ENCODE measurements at regions not wholly inside any gene's neighbourhood (a gene's known extent, or its start where the extent isn't known, plus 50 kb on each side); places are given as distances from the start of the nearest gene placed in this dataset.

- Histone ChIP-seq H3K9me3 (no peaks in the 10 kb centered on the region), H3K4me3 (no peak overlapping the region), H3K4me1 (ENCODE audit: insufficient read depth) (peaks cover 1% of the 10 kb centered on the region), H3K27me3 (no peaks in the 10 kb centered on the region), H3K36me3 (no peaks in the 10 kb centered on the region), H3K27ac (no peak overlapping the region)
- 91 to 93% (median 92%) methylated on average over 13 of the region's 13 CpGs for WGBS, 3 donors
- TF ChIP-seq EP300 (IDR thresholded peaks at IDR 0.05) (no peak), POLR2A (IDR thresholded peaks at IDR 0.05) (no peak), CTCF (IDR thresholded peaks at IDR 0.05) (no peak)
- peak in 1 of 5 donors; percentile 6 for DNase-seq
- intact Hi-C loops (cut with DNase I), result no loop called here
These were observed 154.4 kb upstream of the TWIST2 start for GRCh38 chr2:238693337-238694093.

- Histone ChIP-seq H3K27ac (no peak overlapping the region), H3K4me3 (no peak overlapping the region), H3K9me3 (no peaks in the 10 kb centered on the region), H3K27me3 (no peaks in the 10 kb centered on the region), H3K4me1 (ENCODE audit: insufficient read depth) (peaks cover 6% of the 10 kb centered on the region), H3K36me3 (no peaks in the 10 kb centered on the region)
- DNase-seq, result no peak
- intact Hi-C loops (cut with DNase I), result no loop called here
- WGBS, 3 donors, result 86 to 92% (median 91%) methylated on average over 8 of the region's 8 CpGs
- TF ChIP-seq CTCF (IDR thresholded peaks at IDR 0.05), result no peak
- TF ChIP-seq EP300 (IDR thresholded peaks at IDR 0.05), result no peak
- TF ChIP-seq POLR2A (IDR thresholded peaks at IDR 0.05), result no peak
These were observed 153.6 kb upstream of the TWIST2 start for GRCh38 chr2:238694136-238694755.

- no peak overlapping the region for H3K27ac ChIP-seq
- intact Hi-C loops (cut with DNase I), result no loop called here
- WGBS, 3 donors, result 82 to 90% (median 85%) methylated on average over 6 of the region's 6 CpGs
- no peak for DNase-seq
- H3K4me1 ChIP-seq (ENCODE audit: insufficient read depth), result peaks cover 6% of the 10 kb centered on the region
- H3K27me3 ChIP-seq, result no peaks in the 10 kb centered on the region
- H3K9me3 ChIP-seq, result no peaks in the 10 kb centered on the region
- TF ChIP-seq POLR2A (IDR thresholded peaks at IDR 0.05) (no peak), CTCF (IDR thresholded peaks at IDR 0.05) (no peak), EP300 (IDR thresholded peaks at IDR 0.05) (no peak)
- no peak overlapping the region for H3K4me3 ChIP-seq
- no peaks in the 10 kb centered on the region for H3K36me3 ChIP-seq
These were observed 153.0 kb upstream of the TWIST2 start for GRCh38 chr2:238694922-238695321.

GRCh38 chr2:238695538-238695937 lies 152.3 kb upstream of the TWIST2 start:
- Histone ChIP-seq H3K27ac (no peak overlapping the region), H3K4me3 (no peak overlapping the region), H3K4me1 (ENCODE audit: insufficient read depth) (peaks cover 6% of the 10 kb centered on the region), H3K27me3 (no peaks in the 10 kb centered on the region), H3K9me3 (no peaks in the 10 kb centered on the region), H3K36me3 (no peaks in the 10 kb centered on the region)
- DNase-seq, result peak in 1 of 5 donors; percentile 70
- 11 to 25% (median 23%) methylated on average over 4 of the region's 4 CpGs for WGBS, 3 donors
- intact Hi-C loops (cut with DNase I), result no loop called here
- TF ChIP-seq POLR2A (IDR thresholded peaks at IDR 0.05) (no peak), CTCF (IDR thresholded peaks at IDR 0.05) (no peak)

All from ovary (tissue), 7 donors.